ENCODE measurements at regions not wholly inside any gene's neighbourhood (a gene's known extent, or its start where the extent isn't known, plus 50 kb on each side); places are given as distances from the start of the nearest gene placed in this dataset.

- DNase-seq, result no peak
These were observed 278.1 kb downstream of the LRATD1 start for GRCh38 chr2:14910654-14911053.

GRCh38 chr2:14915983-14916382 is 283.5 kb downstream of the LRATD1 start:
- DNase-seq, result no peak

GRCh38 chr2:14923820-14924580 is 291.5 kb downstream of the LRATD1 start:
- DNase-seq, result no peak

DNA sequence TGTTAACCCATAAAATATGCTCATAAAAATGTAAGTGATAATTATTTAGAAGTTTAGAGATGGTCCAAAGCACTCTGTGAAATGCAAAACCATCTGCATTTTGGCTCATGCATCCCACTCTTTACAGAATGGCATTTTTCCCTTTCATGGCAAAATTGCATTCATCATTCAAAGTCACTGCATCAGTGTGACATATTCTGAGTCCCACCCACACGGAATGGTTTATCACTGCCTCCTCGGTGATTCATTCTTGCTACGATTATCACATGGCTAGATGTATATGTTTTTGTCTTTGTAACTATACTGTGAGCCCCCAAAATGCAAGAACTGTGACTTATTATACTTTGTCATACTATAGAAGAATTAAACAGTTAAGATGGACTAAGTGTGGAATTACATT is 293.0 kb downstream of the LRATD1 start:
- DNase-seq, result no peak

- no peak for DNase-seq
These were observed 294.6 kb downstream of the LRATD1 start for GRCh38 chr2:14927021-14927564.

- no peak for DNase-seq
These were observed 295.5 kb downstream of the LRATD1 start for GRCh38 chr2:14928056-14928455.

DNA sequence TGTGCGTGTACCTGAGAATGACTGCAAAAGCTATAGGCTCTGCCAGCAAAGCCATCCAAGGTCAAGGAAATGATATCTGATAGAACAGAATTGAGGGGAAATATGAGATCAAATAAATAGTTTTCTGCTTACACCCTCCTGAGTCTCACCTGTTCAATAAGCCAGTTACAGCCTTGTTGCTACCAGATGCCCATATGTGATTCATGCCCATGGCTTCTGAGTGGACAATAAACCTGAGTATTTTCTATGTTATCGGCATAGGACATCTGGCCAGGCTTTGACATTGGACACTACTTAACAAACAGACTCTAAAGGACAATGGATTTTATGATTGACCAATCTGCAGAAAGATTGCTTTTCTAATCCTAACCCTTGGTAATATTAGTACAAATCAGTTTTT is 297.9 kb downstream of the LRATD1 start:
- no peak for DNase-seq

- no peak for DNase-seq
These were observed 299.8 kb downstream of the LRATD1 start for GRCh38 chr2:14932285-14932684.

DNA sequence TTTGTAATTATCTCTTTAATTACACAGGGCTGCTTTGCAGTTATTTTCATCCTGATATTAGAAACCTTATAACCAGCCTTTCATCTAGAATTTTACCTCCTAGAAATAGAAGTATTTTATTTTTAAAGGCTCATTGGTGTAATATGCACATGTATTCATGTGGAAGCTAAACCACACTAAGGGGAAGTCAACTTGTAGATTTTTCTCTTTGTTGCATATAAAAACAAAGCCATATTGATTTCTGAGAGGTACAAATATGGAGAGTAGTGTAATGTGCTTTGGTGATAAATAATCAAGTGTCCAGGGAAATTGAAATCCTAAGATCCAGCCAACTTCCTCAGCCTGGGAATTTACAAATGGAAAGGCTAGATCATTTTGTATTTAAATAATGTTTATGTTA is 301.2 kb downstream of the LRATD1 start:
- DNase-seq, result no peak

GRCh38 chr2:14936426-14936825 is 303.9 kb downstream of the LRATD1 start:
- no peak for DNase-seq

DNA sequence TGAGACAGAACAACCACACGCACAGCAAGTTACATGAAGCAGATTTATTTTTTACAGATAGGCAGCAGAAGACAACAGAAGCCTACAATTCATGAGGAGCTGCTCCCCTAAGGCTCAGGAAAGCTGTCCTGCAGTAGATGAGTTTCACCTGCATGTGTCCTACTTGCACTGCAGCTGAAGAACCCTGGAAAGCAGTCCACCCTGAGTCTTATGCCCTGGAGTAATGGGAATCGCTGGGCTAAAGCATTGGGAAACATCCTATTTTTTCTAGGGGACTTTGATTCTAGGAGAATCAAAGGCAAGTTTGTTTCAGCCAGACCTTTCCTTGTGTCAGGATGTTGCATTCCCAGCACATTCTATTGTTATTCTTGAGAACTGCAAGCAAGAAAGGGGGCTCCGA is 304.8 kb downstream of the LRATD1 start:
- no peak for DNase-seq

GRCh38 chr2:14941151-14941631 is 308.7 kb downstream of the LRATD1 start:
- no peak for DNase-seq

DNA sequence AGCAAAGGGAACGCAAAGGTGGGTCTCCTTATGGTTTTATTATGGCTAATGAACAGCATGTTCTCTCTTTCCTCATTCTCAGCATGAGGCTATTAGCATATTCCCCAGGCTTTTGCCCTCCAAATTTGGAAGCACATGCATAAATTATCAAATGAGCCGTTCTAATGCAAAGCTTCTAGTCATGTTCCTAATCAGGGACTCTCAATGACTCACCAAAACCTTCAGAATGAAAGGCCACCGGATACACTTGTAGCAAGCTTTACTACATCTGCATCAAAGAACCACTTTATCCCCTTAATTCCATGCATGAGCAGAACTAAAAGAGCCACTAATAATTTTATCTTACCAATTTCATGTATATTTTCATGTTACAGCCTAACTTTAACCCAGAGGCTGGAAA is 310.5 kb downstream of the LRATD1 start:
- DNase-seq, result no peak

GRCh38 chr2:14944562-14945346 is 312.2 kb downstream of the LRATD1 start:
- no peak for DNase-seq

- DNase-seq, result no peak
These were observed 319.2 kb downstream of the LRATD1 start for GRCh38 chr2:14951569-14952285.

GRCh38 chr2:14952400-14952963 is 320.0 kb downstream of the LRATD1 start:
- DNase-seq, result no peak

DNA sequence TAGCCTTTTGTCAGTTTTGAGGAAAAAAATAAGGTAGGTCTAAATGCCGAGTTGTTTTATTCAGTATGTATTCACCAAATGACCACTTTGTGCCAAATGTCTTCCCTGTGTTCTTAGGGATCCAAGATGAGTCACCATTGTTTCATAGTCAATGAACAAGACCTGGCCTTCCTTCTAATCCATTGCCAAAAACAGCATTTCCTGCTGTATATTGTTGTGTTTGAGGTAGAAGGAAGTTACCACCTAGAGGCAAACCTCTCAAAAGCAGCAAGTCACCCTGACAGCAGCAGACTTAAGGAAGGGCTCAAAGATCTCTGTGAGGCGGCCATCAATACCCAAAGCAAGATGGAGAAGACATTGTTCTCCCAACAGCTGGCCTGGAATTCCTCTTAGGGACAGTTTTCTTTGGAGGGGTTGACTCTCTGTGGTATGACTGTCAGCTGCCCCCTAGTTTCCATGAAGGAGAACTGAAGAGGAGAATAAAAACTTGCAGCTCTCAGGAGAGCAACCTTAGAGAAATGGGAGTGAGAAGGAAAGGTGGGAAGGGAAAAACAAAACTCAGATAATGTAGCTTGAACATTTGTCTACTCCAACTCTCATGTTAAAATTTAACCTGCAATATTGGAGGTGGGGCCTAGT is 328.3 kb downstream of the LRATD1 start:
- DNase-seq, result no peak

DNA sequence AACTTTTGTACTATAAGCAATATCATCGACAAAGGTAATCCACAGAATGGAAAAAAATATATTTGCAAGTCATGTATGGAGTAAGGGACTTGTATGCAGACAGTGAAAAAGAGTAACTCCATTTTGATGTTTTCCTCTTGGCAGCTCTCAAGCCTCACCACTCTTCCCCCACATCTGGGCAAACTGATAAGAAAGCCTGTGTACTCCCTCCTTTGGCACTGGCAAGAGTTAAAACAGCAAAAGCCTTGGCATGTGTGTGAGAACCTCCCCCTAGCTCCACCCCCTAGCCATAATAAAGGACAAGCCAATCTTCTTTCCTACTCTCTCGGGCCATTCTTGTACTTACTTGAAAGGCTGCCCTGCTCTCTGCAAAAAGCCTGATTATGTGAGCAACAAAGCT is 335.2 kb downstream of the LRATD1 start:
- no peak for DNase-seq

- DNase-seq, result no peak
These were observed 342.9 kb downstream of the LRATD1 start for GRCh38 chr2:14975381-14975780.

DNA sequence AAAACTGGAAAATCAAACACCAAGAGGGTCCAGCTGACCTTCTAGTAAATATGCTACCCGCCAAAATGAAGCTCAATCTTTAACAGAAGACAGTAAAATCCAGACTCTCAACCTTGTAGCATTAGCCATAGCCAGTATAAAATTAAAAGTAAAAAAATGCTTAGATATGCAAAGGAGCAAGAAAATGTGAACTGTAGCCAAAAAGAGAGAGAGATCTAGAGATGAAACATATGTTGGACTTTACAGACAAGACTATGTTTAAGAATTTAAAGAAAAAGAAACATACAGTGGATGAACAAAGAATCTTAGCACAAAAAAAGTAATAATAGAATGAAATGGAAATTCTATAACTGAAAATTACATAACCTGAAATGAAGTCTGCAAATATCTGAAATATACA is 344.5 kb downstream of the LRATD1 start:
- no peak for DNase-seq

GRCh38 chr2:14978845-14979244 is 346.3 kb downstream of the LRATD1 start:
- DNase-seq, result no peak

- DNase-seq, result no peak
These were observed 350.3 kb downstream of the LRATD1 start for GRCh38 chr2:14982790-14983189.
